ENCODE measurements at regions not wholly inside any gene's neighbourhood (a gene's known extent, or its start where the extent isn't known, plus 50 kb on each side); places are given as distances from the start of the nearest gene placed in this dataset.

GRCh38 chr14:97367278-97367677 is 570.1 kb downstream of the VRK1 start:
- no peak for DNase-seq

GRCh38 chr14:97368049-97368448 is 570.9 kb downstream of the VRK1 start:
- no peak for DNase-seq

- no peak for DNase-seq
These were observed 571.9 kb downstream of the VRK1 start for GRCh38 chr14:97368900-97369564.

- no peak for DNase-seq
These were observed 572.7 kb downstream of the VRK1 start for GRCh38 chr14:97369901-97370300.

GRCh38 chr14:97376310-97376709 is 579.1 kb downstream of the VRK1 start:
- DNase-seq = no peak

GRCh38 chr14:97377550-97377949 is 580.4 kb downstream of the VRK1 start:
- no peak for DNase-seq

- DNase-seq = peak; percentile 17 to 55
These were observed 581.9 kb downstream of the VRK1 start for GRCh38 chr14:97379091-97379531.

GRCh38 chr14:97380539-97380941 is 583.4 kb downstream of the VRK1 start:
- DNase-seq = peak in 1 of 2 donors; percentile 12

- no peak for DNase-seq
These were observed 584.1 kb downstream of the VRK1 start for GRCh38 chr14:97381309-97381708.

- no peak for DNase-seq
These were observed 585.5 kb downstream of the VRK1 start for GRCh38 chr14:97382616-97383226.

GRCh38 chr14:97385727-97386126 is 588.5 kb downstream of the VRK1 start:
- DNase-seq = no peak

- no peak for DNase-seq
These were observed 590.2 kb downstream of the VRK1 start for GRCh38 chr14:97387252-97387874.

GRCh38 chr14:97388408-97388807 is 591.2 kb downstream of the VRK1 start:
- no peak for DNase-seq

GRCh38 chr14:97390096-97390724 is 593.0 kb downstream of the VRK1 start:
- no peak for DNase-seq

- peak in 1 of 2 donors; percentile 47 for DNase-seq
These were observed 596.1 kb downstream of the VRK1 start for GRCh38 chr14:97393244-97393643.

- no peak for DNase-seq
These were observed 597.9 kb downstream of the VRK1 start for GRCh38 chr14:97395068-97395467.

- no peak for DNase-seq
These were observed 604.5 kb downstream of the VRK1 start for GRCh38 chr14:97401714-97402113.

GRCh38 chr14:97402279-97402678 is 605.1 kb downstream of the VRK1 start:
- DNase-seq = no peak

GRCh38 chr14:97407701-97408407 is 610.7 kb downstream of the VRK1 start:
- no peak for DNase-seq

GRCh38 chr14:97408503-97408902 is 611.3 kb downstream of the VRK1 start:
- no peak for DNase-seq

GRCh38 chr14:97408937-97409815 is 612.0 kb downstream of the VRK1 start:
- DNase-seq = peak in 1 of 2 donors; percentile 24
